Spleen (tissue), 11 donors: ENCODE measurements at regions not wholly inside any gene's neighbourhood (a gene's known extent, or its start where the extent isn't known, plus 50 kb on each side); places are given as distances from the start of the nearest gene placed in this dataset.

Source experiments
- DNase-seq: peaks from one replicate; pipeline ENCODE4 v3.0.0-alpha.2; 2020
- H3K27ac ChIP-seq, 8 donors: fragments of 200-600 bp; sonication (generic) in 7 of 8; 1 replicate in 4 of 8; 2 replicates in 4 of 8; pipeline versions ENCODE4 v1.5.0 to v1.8.0; 2016 to 2021; ENCODE audit warnings: inconsistent platforms in 4 of 8, mild to moderate bottlenecking in 4 of 8, moderate library complexity in 1 of 8
- H3K27me3 ChIP-seq, 7 donors: fragments of 200-600 bp; sonication (generic) in 6 of 7; replicated peaks in 1 of 7; 1 replicate in 4 of 7; 2 replicates in 3 of 7; pipeline versions ENCODE4 v1.5.0 to v1.8.0; 2016 to 2021; ENCODE audit warnings: inconsistent platforms in 3 of 7, mild to moderate bottlenecking in 1 of 7
- H3K36me3 ChIP-seq, 6 donors: fragments of 200-600 bp; sonication (generic) in 5 of 6; 1 replicate in 4 of 6; 2 replicates in 2 of 6; pipeline versions ENCODE4 v1.5.0 to v1.8.0; 2016 to 2021; ENCODE audit warnings: inconsistent platforms in 2 of 6
- H3K4me1 ChIP-seq, 6 donors: fragments of 200-600 bp; sonication (generic) in 5 of 6; 1 replicate in 3 of 6; 2 replicates in 3 of 6; pipeline versions ENCODE4 v1.5.0 to v1.8.0; 2016 to 2021; ENCODE audit warnings: inconsistent platforms in 3 of 6
- H3K4me3 ChIP-seq, 8 donors: fragments of 200-600 bp; sonication (generic) in 7 of 8; 1 replicate in 4 of 8; 2 replicates in 4 of 8; pipeline versions ENCODE4 v1.5.0 to v1.8.0; 2016 to 2021; ENCODE audit warnings: inconsistent platforms in 4 of 8, mild to moderate bottlenecking in 4 of 8, moderate library complexity in 2 of 8
- H3K9me3 ChIP-seq, 8 donors: fragments of 200-600 bp; sonication (generic) in 7 of 8; 1 replicate in 4 of 8; 2 replicates in 4 of 8; pipeline versions ENCODE4 v1.5.0 to v1.8.0; 2016 to 2021; ENCODE audit warnings: inconsistent platforms in 4 of 8
- POLR2A ChIP-seq, 3 donors: fragments of 450-650 bp; IDR thresholded peaks; one replicate each; pipeline ENCODE4 v1.5.1; 2017; ENCODE audit warnings: antibody characterized with exemption in 3 of 3, mild to moderate bottlenecking in 1 of 3
- POLR2AphosphoS5 ChIP-seq, 3 donors: sonication (generic); formaldehyde crosslinking; IDR thresholded peaks; one replicate each; pipeline ENCODE4 v1.5.1; 2017; ENCODE audit warnings: antibody characterized with exemption in 3 of 3
- WGBS, 5 donors: extraction: QIAGEN DNeasy Blood & Tissue Kit in 3 of 5; methylation state at CpG; one replicate each; pipeline versions ENCODE4 v1.1.5 to v1.1.7; 2013 to 2018; 5-methylcytosine and 5-hydroxymethylcytosine counted together
- intact Hi-C: fragments of 100-400 bp; cut with DNase I; formaldehyde crosslinking; loops from one replicate; pipeline ENCODE4 v1.15.0; 2023; ENCODE audit warnings: low total_unique reads
- TF ChIP-seq, protein P1 (sequence below), 11 experiments: fragments of 200-600 bp in 7 of 11; fragments of 450-650 bp in 4 of 11; sonication (generic) in 4 of 11; IDR thresholded peaks in 8 of 11; conservative IDR thresholded peaks in 3 of 11; 1 replicate in 7 of 11; 2 replicates in 4 of 11; pipeline versions ENCODE4 v1.4.0 to v1.8.0; 2016 to 2021; ENCODE audit warnings: antibody characterized with exemption in 11 of 11, inconsistent platforms in 4 of 11, mild to moderate bottlenecking in 1 of 11
- donor health status: healthy with polysubstance abuse.
- donor health status: DM: no; HTN: no; CAD: no; lungs with moderate emphysema.
- donor health status: DM: no; HTN: no; CAD: no.
- donor health status: Bipolar disorder and iron deficiency.
- donor health status: healthy.
- donor health status: DM: no; HTN: no; CAD: no.
- donor health status: DM: yes; HTN: yes; CAD: no.

DNA sequence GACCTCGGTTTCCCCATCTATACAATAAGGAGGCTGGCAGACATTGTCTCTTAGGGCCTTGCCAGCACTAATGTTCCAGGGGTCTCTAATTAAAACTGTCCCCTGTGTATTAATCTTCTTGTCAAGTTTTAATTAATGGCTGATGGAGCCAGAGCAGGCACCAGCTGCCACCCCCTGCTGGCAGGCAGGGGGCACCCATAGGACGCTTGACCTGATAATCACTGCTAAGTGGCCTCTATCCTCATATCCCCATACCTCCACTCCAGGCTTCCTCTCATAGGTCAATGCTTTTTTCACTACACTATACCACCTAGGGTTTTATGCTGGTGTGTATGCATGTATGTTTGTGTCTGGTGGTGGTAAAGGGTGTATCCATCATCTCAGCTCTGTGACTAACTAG, 89.4 kb downstream of the EFNB1 start:
- 49 to 100% (median 78%) methylated on average over 1 to 2 of the region's 2 CpGs for WGBS, 5 donors
- Histone ChIP-seq H3K4me3 (no peak overlapping the region), H3K36me3 (no peaks in the 10 kb centered on the region), H3K9me3 (no peaks in the 10 kb centered on the region), H3K4me1 (peaks cover 0 to 5% (median 0%) of the 10 kb centered on the region in 6 donors), H3K27me3 (peaks cover 0 to 3% (median 0%) of the 10 kb centered on the region in 7 donors), H3K27ac (no peak overlapping the region)
- TF ChIP-seq, protein P1, sequence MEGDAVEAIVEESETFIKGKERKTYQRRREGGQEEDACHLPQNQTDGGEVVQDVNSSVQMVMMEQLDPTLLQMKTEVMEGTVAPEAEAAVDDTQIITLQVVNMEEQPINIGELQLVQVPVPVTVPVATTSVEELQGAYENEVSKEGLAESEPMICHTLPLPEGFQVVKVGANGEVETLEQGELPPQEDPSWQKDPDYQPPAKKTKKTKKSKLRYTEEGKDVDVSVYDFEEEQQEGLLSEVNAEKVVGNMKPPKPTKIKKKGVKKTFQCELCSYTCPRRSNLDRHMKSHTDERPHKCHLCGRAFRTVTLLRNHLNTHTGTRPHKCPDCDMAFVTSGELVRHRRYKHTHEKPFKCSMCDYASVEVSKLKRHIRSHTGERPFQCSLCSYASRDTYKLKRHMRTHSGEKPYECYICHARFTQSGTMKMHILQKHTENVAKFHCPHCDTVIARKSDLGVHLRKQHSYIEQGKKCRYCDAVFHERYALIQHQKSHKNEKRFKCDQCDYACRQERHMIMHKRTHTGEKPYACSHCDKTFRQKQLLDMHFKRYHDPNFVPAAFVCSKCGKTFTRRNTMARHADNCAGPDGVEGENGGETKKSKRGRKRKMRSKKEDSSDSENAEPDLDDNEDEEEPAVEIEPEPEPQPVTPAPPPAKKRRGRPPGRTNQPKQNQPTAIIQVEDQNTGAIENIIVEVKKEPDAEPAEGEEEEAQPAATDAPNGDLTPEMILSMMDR (IDR thresholded peaks at IDR 0.05 in 8 of 11, conservative IDR thresholded peaks at IDR 0.05 in 3 of 11) = no peak
- no peak for TF ChIP-seq POLR2AphosphoS5 (IDR thresholded peaks at IDR 0.05)
- TF ChIP-seq POLR2A (IDR thresholded peaks at IDR 0.05) = no peak
- DNase-seq = no peak
- intact Hi-C loops = no loop called here

DNA sequence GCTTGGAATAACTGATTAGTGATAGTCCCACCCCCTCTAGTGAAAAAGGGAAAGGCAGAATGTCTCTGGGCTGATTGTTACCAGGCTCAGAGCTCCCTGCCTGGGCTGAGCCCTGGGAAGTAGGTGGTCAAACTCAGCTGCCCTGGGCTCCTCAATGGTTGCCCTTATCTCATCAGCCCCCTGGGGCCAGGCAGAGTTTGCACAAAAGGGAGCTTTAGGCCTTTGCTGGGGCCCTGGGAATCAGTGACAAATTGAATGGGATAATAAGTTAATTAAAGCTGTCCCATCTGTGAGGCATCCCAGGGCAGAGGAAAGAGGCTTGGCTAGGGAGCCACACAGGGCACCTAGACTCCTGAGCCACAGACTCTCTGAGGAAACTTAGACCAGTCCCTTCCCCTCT, 89.0 kb downstream of the EFNB1 start:
- no peak for TF ChIP-seq POLR2A (IDR thresholded peaks at IDR 0.05)
- no peak for TF ChIP-seq POLR2AphosphoS5 (IDR thresholded peaks at IDR 0.05)
- TF ChIP-seq, protein P1 (IDR thresholded peaks at IDR 0.05 in 8 of 11, conservative IDR thresholded peaks at IDR 0.05 in 3 of 11) = no peak
- no peaks in the 10 kb centered on the region for H3K36me3 ChIP-seq
- intact Hi-C loops = no loop called here

DNA sequence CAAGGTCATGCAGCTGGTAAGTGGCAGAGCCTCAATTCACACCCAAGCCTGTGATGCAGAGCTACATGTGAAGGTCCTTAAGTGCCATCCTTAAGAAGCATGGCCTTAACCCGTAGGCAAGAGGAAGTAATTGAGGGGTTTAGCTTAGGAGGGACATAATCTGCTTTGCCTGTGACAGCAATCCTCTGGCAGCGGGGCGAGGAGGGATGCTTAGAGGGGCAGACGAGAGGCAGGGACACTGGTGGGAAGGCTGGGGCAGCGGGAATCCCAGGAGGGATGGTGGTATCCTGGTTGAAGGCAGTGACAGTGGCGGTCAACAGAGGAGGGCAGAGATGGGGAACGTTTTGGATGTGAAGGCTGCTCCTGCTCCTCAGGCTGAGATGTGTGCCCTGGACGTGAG, 88.1 kb downstream of the EFNB1 start:
- intact Hi-C loops = no loop called here
- H3K4me3 ChIP-seq = no peak overlapping the region
- TF ChIP-seq POLR2AphosphoS5 (IDR thresholded peaks at IDR 0.05) = no peak
- TF ChIP-seq, protein P1 (IDR thresholded peaks at IDR 0.05 in 8 of 11, conservative IDR thresholded peaks at IDR 0.05 in 3 of 11) = no peak
- TF ChIP-seq POLR2A (IDR thresholded peaks at IDR 0.05) = no peak
- no peak overlapping the region for H3K27ac ChIP-seq
- no peaks in the 10 kb centered on the region for H3K36me3 ChIP-seq
- no peaks in the 10 kb centered on the region for H3K9me3 ChIP-seq
- DNase-seq = no peak
- 63 to 84% (median 72%) methylated on average over 8 of the region's 8 CpGs for WGBS, 5 donors
- peaks cover 0 to 5% (median 0%) of the 10 kb centered on the region in 6 donors for H3K4me1 ChIP-seq
- H3K27me3 ChIP-seq = peaks cover 0 to 9% (median 0%) of the 10 kb centered on the region in 7 donors

More for the DNA sequence above, 89.0 kb downstream of the EFNB1 start:
- no peak overlapping the region for H3K4me3 ChIP-seq
- no peaks in the 10 kb centered on the region for H3K9me3 ChIP-seq
- H3K27ac ChIP-seq = no peak overlapping the region
- peaks cover 0 to 5% (median 0%) of the 10 kb centered on the region in 6 donors for H3K4me1 ChIP-seq
- peaks cover 0 to 3% (median 0%) of the 10 kb centered on the region in 7 donors for H3K27me3 ChIP-seq
- DNase-seq = no peak

DNA sequence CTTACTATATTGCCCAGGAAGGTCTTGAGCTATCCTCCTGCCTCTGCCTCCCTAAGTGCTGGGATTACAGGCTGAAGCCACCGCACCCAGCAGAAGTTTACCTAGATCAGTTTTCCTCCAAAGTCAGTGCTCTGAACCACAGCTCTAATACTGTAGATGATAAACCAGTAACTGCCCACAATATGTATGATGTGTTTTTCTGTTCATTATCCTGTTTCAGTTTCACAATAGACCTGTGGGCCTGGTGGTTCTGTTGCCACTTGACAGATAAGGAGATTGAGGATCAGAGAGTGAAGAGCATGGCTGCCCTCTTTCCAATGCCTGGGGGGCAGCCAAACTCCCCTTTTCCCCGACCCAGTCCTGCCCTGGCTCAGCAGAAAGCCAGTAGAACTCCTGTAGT, 87.0 kb downstream of the EFNB1 start:
- no peak overlapping the region for H3K27ac ChIP-seq
- no peak for DNase-seq
- TF ChIP-seq POLR2AphosphoS5 (IDR thresholded peaks at IDR 0.05) (no peak), POLR2A (IDR thresholded peaks at IDR 0.05) (no peak)
- TF ChIP-seq, protein P1 (IDR thresholded peaks at IDR 0.05 in 8 of 11, conservative IDR thresholded peaks at IDR 0.05 in 3 of 11) = no peak
- no peaks in the 10 kb centered on the region for H3K36me3 ChIP-seq
- WGBS, 5 donors = 42 to 78% (median 65%) methylated on average over 2 of the region's 2 CpGs
- H3K9me3 ChIP-seq = no peaks in the 10 kb centered on the region
- H3K4me1 ChIP-seq = no peaks in the 10 kb centered on the region
- intact Hi-C loops = no loop called here
- peaks cover 0 to 16% (median 0%) of the 10 kb centered on the region in 7 donors for H3K27me3 ChIP-seq
- no peak overlapping the region for H3K4me3 ChIP-seq
